ENCODE measurements at regions not wholly inside any gene's neighbourhood (a gene's known extent, or its start where the extent isn't known, plus 50 kb on each side); places are given as distances from the start of the nearest gene placed in this dataset.

GRCh38 chr2:66867063-66867441 is 432.1 kb downstream of the MEIS1 start:
- no peak for TF ChIP-seq CTCF (IDR thresholded peaks at IDR 0.05)
- TF ChIP-seq REST (IDR thresholded peaks at IDR 0.05; ENCODE audit: insufficient read depth in 1 of 2, low read depth in 2 of 2, low read length in 1 of 2), result no peak
